IMR-90 (cell line): ENCODE measurements at regions not wholly inside any gene's neighbourhood (a gene's known extent, or its start where the extent isn't known, plus 50 kb on each side); places are given as distances from the start of the nearest gene placed in this dataset.

Experiments used
- ATAC-seq: fragments of 200-7000 bp; cut with Tn5 transposase; 2 replicates; pipeline ENCODE4 v1.9.1; 2020; ENCODE audit warnings: low read depth, mild to moderate bottlenecking, moderate library complexity
- BruUV-seq: library from RNA; stranded (reverse); fragments of 400-500 nt; replicated peaks from 2 replicates; lab custom pipeline; 2021; lab: Mats Ljungman, UMichigan
- CTCF ChIA-PET: fragments of 300-600 bp; formaldehyde crosslinking; extraction: SDS; loops from one replicate; lab custom pipeline; 2021; ENCODE audit warnings: antibody characterized with exemption; lab: Yijun Ruan, JAX
- POLR2A ChIA-PET: fragments of 300-600 bp; sonication (Branson Sonifier 250); formaldehyde crosslinking; loops from one replicate; lab custom pipeline; 2022; ENCODE audit warnings: antibody characterized with exemption; ENCODE audit not compliant: unreplicated experiment; lab: Charles Lee
- DNase-seq: peaks from one replicate; pipeline ENCODE4 v3.0.0; 2013
- H2AFZ ChIP-seq: replicated peaks from 2 replicates; pipeline ENCODE3; 2013; ENCODE audit warnings: low read length, mild to moderate bottlenecking; ENCODE audit not compliant: poor library complexity
- H2AK5ac ChIP-seq: 2 replicates; pipeline ENCODE4 v1.6.1; 2013; ENCODE audit warnings: low read depth, low read length, inconsistent platforms
- H2AK9ac ChIP-seq: replicated peaks from 2 replicates; pipeline ENCODE3; 2013; ENCODE audit warnings: mild to moderate bottlenecking, low read depth, low read length, moderate library complexity; ENCODE audit not compliant: poor library complexity
- H2BK120ac ChIP-seq: 2 replicates; pipeline ENCODE4 v1.6.1; 2013; ENCODE audit warnings: low read depth, low read length, inconsistent platforms
- H2BK15ac ChIP-seq: 3 replicates; pipeline ENCODE4 v1.6.1; 2013; ENCODE audit warnings: low read depth, low read length, inconsistent platforms
- H2BK20ac ChIP-seq: 2 replicates; pipeline ENCODE4 v1.6.1; 2013; ENCODE audit warnings: low read depth, mild to moderate bottlenecking, inconsistent platforms, low read length, moderate library complexity
- H2BK5ac ChIP-seq: 2 replicates; pipeline ENCODE4 v1.6.1; 2013; ENCODE audit warnings: mild to moderate bottlenecking, low read depth, low read length, inconsistent platforms; ENCODE audit not compliant: poor library complexity, severe bottlenecking
- H3K14ac ChIP-seq: replicated peaks from 2 replicates; pipeline ENCODE4 v1.6.1; 2013; ENCODE audit warnings: low read depth, low read length, inconsistent platforms
- H3K18ac ChIP-seq: 2 replicates; pipeline ENCODE4 v1.6.1; 2013; ENCODE audit warnings: low read depth, low read length, control low read depth
- H3K23ac ChIP-seq: 2 replicates; pipeline ENCODE4 v1.6.1; 2013; ENCODE audit warnings: low read depth, low read length, inconsistent platforms
- H3K27ac ChIP-seq: 2 replicates; pipeline ENCODE4 v1.5.1; 2013; ENCODE audit warnings: mild to moderate bottlenecking, control low read depth, low read length; ENCODE audit not compliant: insufficient read depth
- H3K27me3 ChIP-seq: 2 replicates; pipeline ENCODE4 v1.6.1; 2013; ENCODE audit warnings: low read length; ENCODE audit not compliant: control insufficient read depth, insufficient read depth
- H3K36me3 ChIP-seq: 2 replicates; pipeline ENCODE4 v1.6.1; 2013; ENCODE audit warnings: low read length, mixed read lengths; ENCODE audit not compliant: control insufficient read depth, insufficient read depth
- H3K4ac ChIP-seq: 2 replicates; pipeline ENCODE4 v1.6.1; 2013; ENCODE audit warnings: low read depth, low read length, inconsistent platforms
- H3K4me1 ChIP-seq: 2 replicates; pipeline ENCODE4 v1.6.1; 2013; ENCODE audit warnings: low read length, mixed read lengths; ENCODE audit not compliant: control insufficient read depth, insufficient read depth
- H3K4me2 ChIP-seq: 2 replicates; pipeline ENCODE4 v1.6.1; 2013; ENCODE audit warnings: low read depth, mild to moderate bottlenecking, control low read depth, low read length, moderate library complexity
- H3K4me3 ChIP-seq: 2 replicates; pipeline ENCODE4 v1.5.1; 2013; ENCODE audit warnings: low read depth, mild to moderate bottlenecking, control low read depth, low read length, moderate library complexity; ENCODE audit not compliant: insufficient read depth
- H3K56ac ChIP-seq: 2 replicates; pipeline ENCODE4 v1.6.1; 2013; ENCODE audit warnings: low read length, inconsistent platforms; ENCODE audit not compliant: insufficient read depth; ENCODE audit errors: extremely low read depth
- H3K79me1 ChIP-seq, 2 experiments: 2 replicates each; pipeline ENCODE4 v1.6.1; 2013; ENCODE audit warnings: low read length in 2 of 2, inconsistent platforms in 1 of 2, low read depth in 1 of 2
- H3K9ac ChIP-seq: 2 replicates; pipeline ENCODE4 v1.6.1; 2013; ENCODE audit warnings: low read depth, low read length, control low read depth
- H3K9me1 ChIP-seq: 2 replicates; pipeline ENCODE4 v1.6.1; 2013; ENCODE audit warnings: low read length, inconsistent platforms; ENCODE audit not compliant: insufficient read depth
- H3K9me3 ChIP-seq: 2 replicates; pipeline ENCODE4 v1.6.1; 2013; ENCODE audit warnings: low read length; ENCODE audit not compliant: control insufficient read depth, insufficient read depth
- H4K20me1 ChIP-seq: 2 replicates; pipeline ENCODE4 v1.6.1; 2013; ENCODE audit warnings: low read length, inconsistent platforms; ENCODE audit not compliant: insufficient read depth
- H4K5ac ChIP-seq: 2 replicates; pipeline ENCODE4 v1.6.1; 2013; ENCODE audit warnings: mild to moderate bottlenecking, low read depth, low read length, control low read depth
- H4K8ac ChIP-seq, 2 experiments: 2 replicates each; pipeline ENCODE4 v1.6.1; 2013; ENCODE audit warnings: low read depth in 2 of 2, low read length in 2 of 2, control low read depth in 1 of 2, inconsistent platforms in 1 of 2
- H4K91ac ChIP-seq: 2 replicates; pipeline ENCODE4 v1.6.1; 2013; ENCODE audit warnings: low read depth, low read length, inconsistent platforms; ENCODE audit not compliant: insufficient read depth
- BHLHE40 ChIP-seq: fragments of 150-350 bp; IDR thresholded peaks from 2 replicates; pipeline ENCODE4 v1.6.1; 2016; ENCODE audit warnings: mild to moderate bottlenecking, low read depth, low read length
- CEBPB ChIP-seq: IDR thresholded peaks from 2 replicates; pipeline ENCODE4 v1.6.1; 2012; ENCODE audit warnings: low read depth, low read length, improper control_type of control experiment
- CHD1 ChIP-seq: IDR thresholded peaks from 2 replicates; pipeline ENCODE4 v1.6.1; 2012; ENCODE audit warnings: low read depth, low read length, improper control_type of control experiment
- CTCF ChIP-seq: conservative IDR thresholded peaks from 2 replicates; pipeline ENCODE4 v1.5.1; 2012; ENCODE audit warnings: mild to moderate bottlenecking, low read depth, low read length, improper control_type of control experiment
- ELK1 ChIP-seq: fragments of 150-350 bp; IDR thresholded peaks from 2 replicates; pipeline ENCODE4 v1.6.1; 2016; ENCODE audit warnings: low read depth, mild to moderate bottlenecking, low read length, moderate library complexity, borderline replicate concordance
- FOS ChIP-seq: fragments of 150-350 bp; IDR thresholded peaks from 2 replicates; pipeline ENCODE4 v1.6.1; 2016; ENCODE audit warnings: low read depth, low read length
- MAFK ChIP-seq: IDR thresholded peaks from 2 replicates; pipeline ENCODE4 v1.6.1; 2012; ENCODE audit warnings: low read depth, low read length, improper control_type of control experiment
- MAZ ChIP-seq: IDR thresholded peaks from 2 replicates; pipeline ENCODE4 v1.6.1; 2012; ENCODE audit warnings: low read depth, mild to moderate bottlenecking, low read length, improper control_type of control experiment, moderate library complexity, borderline replicate concordance
- MXI1 ChIP-seq: IDR thresholded peaks from 2 replicates; pipeline ENCODE4 v1.6.1; 2012; ENCODE audit warnings: low read depth, mild to moderate bottlenecking, low read length, moderate library complexity, borderline replicate concordance
- NFE2L2 ChIP-seq: fragments of 150-350 bp; IDR thresholded peaks from 2 replicates; pipeline ENCODE4 v1.6.1; 2016; ENCODE audit warnings: low read depth, mild to moderate bottlenecking, low read length
- POLR2A ChIP-seq: IDR thresholded peaks from 2 replicates; pipeline ENCODE4 v1.6.1; 2012; ENCODE audit warnings: mild to moderate bottlenecking, low read depth, low read length
- RAD21 ChIP-seq: IDR thresholded peaks from 2 replicates; pipeline ENCODE4 v1.6.1; 2012; ENCODE audit warnings: low read length, improper control_type of control experiment
- RCOR1 ChIP-seq: IDR thresholded peaks from 2 replicates; pipeline ENCODE4 v1.6.1; 2012; ENCODE audit warnings: mild to moderate bottlenecking, low read length, improper control_type of control experiment; ENCODE audit not compliant: insufficient replicate concordance
- RFX5 ChIP-seq: IDR thresholded peaks from 2 replicates; pipeline ENCODE4 v1.8.0; 2012; ENCODE audit warnings: low read depth, mild to moderate bottlenecking, low read length, moderate library complexity
- SMC3 ChIP-seq: fragments of 150-350 bp; IDR thresholded peaks from 2 replicates; pipeline ENCODE4 v1.6.1; 2016; ENCODE audit warnings: low read depth, mild to moderate bottlenecking, antibody characterized with exemption, low read length, moderate library complexity
- USF2 ChIP-seq: fragments of 150-350 bp; IDR thresholded peaks from 2 replicates; pipeline ENCODE4 v1.6.1; 2017; ENCODE audit warnings: mild to moderate bottlenecking, antibody characterized with exemption, low read length, low read depth
- WGBS, 2 experiments: methylation state at CpG; one replicate each; pipeline versions ENCODE4 v1.1.5 to v1.1.7; 2013; ENCODE audit warnings: missing lambda C conversion rate in 2 of 2; ENCODE audit not compliant: insufficient read length in 1 of 2; ENCODE audit errors: extremely low coverage in 2 of 2; 5-methylcytosine and 5-hydroxymethylcytosine counted together
- dilution Hi-C: fragments of 300-500 bp; cut with HindIII; formaldehyde crosslinking; loops from one replicate; pipeline ENCODE4 v1.14.3; 2018; ENCODE audit warnings: low sequenced_read_pairs; ENCODE audit not compliant: unreplicated experiment
- in situ Hi-C: fragments of 300-500 bp; cut with MboI; formaldehyde crosslinking; loops from 3 replicates; pipeline ENCODE4 v1.14.3; 2019; ENCODE audit warnings: low sequenced_read_pairs, inconsistent platforms, mixed read lengths
- intact Hi-C: fragments of 100-400 bp; cut with micrococcal nuclease; formaldehyde crosslinking; loops from 2 replicates; pipeline ENCODE4 v1.10.0; 2022

GRCh38 chr4:173839865-173840264 lies 309.8 kb upstream of the HAND2 start:
- no peak for ATAC-seq
- Histone ChIP-seq H3K18ac (no peak overlapping the region), H3K36me3 (no peaks in the 10 kb centered on the region), H2BK5ac (no peak overlapping the region), H4K20me1 (no peaks in the 10 kb centered on the region), H3K27me3 (no peaks in the 10 kb centered on the region), H3K27ac (no peak overlapping the region), H4K8ac (no peak overlapping the region), H3K4me3 (no peak overlapping the region), H2AK9ac (no peak overlapping the region), H3K56ac (no peak overlapping the region), H2AFZ (no peak overlapping the region), H2BK20ac (no peak overlapping the region), H3K4me1 (no peaks in the 10 kb centered on the region), H2AK5ac (no peak overlapping the region), H4K5ac (no peak overlapping the region), H3K9me3 (no peaks in the 10 kb centered on the region), H3K4ac (no peak overlapping the region), H3K79me1 (no peaks in the 10 kb centered on the region), H2BK15ac (no peak overlapping the region), H4K91ac (no peak overlapping the region), H3K9me1 (no peaks in the 10 kb centered on the region), H2BK120ac (no peak overlapping the region), H3K23ac (no peak overlapping the region), H3K14ac (no peak overlapping the region), H3K9ac (no peak overlapping the region), H3K4me2 (no peak overlapping the region)
- POLR2A ChIA-PET, result no interaction called here
- BruUV-seq, result no TSS peak
- CTCF ChIA-PET, result no interaction called here
- no peak for DNase-seq
- no CpG with 5 or more reads among the region's 3 CpGs for WGBS, 2 experiments
- in situ Hi-C loops (no loop called here), dilution Hi-C loops (no loop called here), intact Hi-C loops (no loop called here)
- TF ChIP-seq ELK1 (no peak), MAZ (no peak), RFX5 (no peak), MAFK (no peak), USF2 (no peak), RAD21 (no peak), SMC3 (no peak), BHLHE40 (no peak), POLR2A (no peak), NFE2L2 (no peak), MXI1 (no peak), FOS (no peak), CTCF (no peak), RCOR1 (no peak), CEBPB (no peak), CHD1 (no peak)
